GM18508 (cell line): ENCODE measurements at regions not wholly inside any gene's neighbourhood (a gene's known extent, or its start where the extent isn't known, plus 50 kb on each side); places are given as distances from the start of the nearest gene placed in this dataset.
"Not testable (repeated sequence)": the region's sequence is repeated elsewhere in the genome, so short reads cannot be mapped to it uniquely, and the experiment has no call there.

ENCODE experiments used
- ATAC-seq: cut with Tn5 transposase; IDR thresholded peaks from one replicate; pipeline ENCODE4 v1.9.1; 2021; ENCODE audit warnings: moderate number of reproducible peaks; ENCODE audit not compliant: insufficient read depth, unreplicated experiment

DNA sequence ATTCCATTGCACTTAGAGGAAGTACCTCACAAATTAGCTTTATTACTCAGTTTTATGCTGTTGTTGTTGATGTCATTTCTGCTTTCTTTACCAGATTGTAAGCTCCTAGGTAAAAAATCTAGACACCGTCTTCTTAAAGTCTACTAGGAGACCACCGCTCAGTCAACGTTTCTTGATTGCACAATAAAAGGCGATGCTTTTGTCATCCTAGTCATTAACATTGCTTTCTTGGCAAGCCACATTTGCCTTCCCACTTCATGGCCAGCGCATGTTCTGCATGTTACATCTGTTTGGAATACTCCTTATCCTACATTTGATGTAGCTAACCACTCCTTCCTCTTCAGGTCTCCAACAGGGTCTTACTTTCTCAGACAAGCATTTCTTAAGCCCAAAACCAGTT is 464.0 kb upstream of the TUSC1 start:
- ATAC-seq: no peak

DNA sequence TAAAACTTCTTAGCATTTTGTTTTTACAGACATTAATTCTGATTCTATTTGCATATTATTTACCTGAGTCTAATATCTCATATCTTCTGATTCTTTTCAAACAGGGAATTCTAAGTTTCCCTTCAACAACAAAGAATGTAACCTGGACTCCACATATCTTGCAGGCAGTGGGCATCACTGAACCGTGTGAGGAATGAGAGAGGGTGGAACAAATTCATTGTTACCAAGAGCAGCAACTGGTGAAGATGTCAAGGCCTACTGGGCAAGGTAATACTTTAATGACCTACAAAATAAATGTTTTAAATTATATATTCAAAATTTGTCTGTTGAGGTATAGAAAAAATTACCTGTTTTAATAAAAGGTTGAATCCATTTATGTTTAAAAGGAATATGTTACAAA is 455.3 kb upstream of the TUSC1 start:
- no peak for ATAC-seq

DNA sequence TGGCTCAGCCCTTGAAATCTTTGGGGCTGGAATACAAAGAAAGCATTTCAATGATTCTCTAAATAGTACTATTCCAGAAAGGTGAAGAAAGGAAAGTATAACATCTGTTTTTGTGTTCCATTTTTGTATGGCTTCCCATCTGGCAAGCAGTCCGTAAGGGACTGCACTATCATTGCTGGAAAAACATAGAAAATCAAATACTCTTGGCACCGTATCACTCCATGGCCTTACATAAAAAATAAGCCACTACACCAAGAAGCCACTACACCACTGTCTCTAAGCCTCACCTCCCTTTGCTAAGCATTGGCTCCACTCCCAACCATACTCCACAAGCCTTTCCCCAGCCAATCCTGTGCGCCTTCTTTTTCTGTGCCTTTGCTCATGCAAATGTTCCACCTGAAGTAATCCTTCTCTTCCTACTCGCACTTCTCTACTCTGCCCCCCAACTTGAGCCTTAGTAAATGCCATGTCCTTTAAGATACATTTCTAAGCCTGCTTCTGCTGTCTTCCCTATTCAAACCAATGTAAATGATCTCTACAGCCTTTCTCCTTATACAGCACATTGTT is 454.6 kb upstream of the TUSC1 start:
- no peak for ATAC-seq

GRCh38 chr9:26131886-26132285 is 453.6 kb upstream of the TUSC1 start:
- ATAC-seq: no peak

GRCh38 chr9:26129217-26129616 is 451.0 kb upstream of the TUSC1 start:
- ATAC-seq: no peak

DNA sequence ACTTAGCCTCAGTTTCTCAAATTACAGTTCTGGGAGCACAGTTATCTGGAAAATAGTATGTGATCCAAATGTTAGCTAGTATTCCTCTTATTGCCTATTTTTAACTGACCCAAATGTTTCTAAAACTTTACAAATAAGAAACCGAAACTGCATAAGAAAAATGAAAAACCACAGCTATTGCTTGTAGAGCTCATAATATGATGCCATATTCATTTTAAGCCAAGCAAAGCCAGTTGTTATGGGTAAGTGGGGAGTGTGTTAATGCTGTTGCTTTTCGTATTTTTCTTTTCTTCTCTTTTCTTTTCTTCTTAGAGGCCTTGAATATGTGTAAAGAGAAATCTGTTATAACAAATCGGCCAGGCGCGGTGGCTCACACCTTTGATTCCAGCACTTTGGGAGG is 447.4 kb upstream of the TUSC1 start:
- ATAC-seq: no peak

DNA sequence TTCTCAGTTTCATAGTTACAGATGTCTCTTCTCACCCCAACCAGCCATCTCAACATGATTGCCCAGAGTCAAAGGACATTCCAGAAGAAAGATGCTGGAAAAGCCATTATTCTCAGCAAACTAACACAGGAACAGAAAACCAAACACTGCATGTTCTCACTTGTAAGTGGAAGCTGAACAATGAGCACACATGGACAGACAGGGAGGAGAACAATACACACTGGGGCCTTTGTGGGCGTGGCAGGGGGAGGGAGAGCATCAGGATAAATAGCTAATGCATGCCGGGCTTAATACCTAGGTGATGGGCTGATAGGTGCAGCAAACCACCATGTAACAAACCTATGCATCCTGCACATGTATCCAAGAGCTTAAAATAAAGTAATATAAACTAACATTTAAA is 437.8 kb upstream of the TUSC1 start:
- not testable (repeated sequence) for ATAC-seq

DNA sequence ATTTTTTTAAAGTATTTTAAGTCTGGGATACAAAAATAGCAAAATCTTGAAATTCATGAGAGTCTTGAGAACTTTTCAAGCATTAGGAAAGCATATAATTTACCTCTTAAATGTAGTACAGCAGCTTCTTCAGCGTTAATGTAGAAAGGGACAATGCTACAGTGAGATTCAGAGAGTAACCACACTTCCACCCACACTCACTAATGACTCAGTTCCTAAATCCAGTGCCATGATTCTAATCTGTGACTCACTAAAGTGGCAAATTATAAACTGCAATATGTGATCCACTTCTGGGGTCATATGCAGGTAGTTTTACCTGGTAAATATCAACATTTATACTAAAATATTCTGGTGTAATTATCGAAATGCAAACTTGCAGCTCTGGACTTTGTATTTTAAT is 434.5 kb upstream of the TUSC1 start:
- ATAC-seq: no peak

DNA sequence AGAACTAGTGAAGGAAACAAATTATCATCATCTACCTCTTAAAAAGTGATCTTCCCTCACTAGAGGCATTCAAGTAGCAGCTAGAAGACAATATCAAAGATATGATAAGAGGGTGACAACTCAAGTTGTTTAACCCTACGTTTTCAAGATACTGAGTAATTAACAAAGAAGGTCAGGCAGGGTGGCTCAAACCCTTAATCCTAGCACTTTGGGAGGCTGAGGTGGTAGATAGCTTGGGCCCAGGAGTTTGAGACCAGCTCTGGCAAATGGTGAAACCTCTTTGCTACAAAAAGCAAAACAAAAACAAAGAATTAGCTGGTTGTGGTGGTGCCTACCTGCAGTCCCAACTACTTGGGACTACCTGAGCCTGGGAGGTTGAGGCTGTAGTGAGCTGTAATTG is 408.2 kb upstream of the TUSC1 start:
- ATAC-seq: no peak

- ATAC-seq: no peak
These were observed 403.6 kb upstream of the TUSC1 start for GRCh38 chr9:26081847-26082246.

GRCh38 chr9:26078706-26079105 is 400.5 kb upstream of the TUSC1 start:
- ATAC-seq: no peak

DNA sequence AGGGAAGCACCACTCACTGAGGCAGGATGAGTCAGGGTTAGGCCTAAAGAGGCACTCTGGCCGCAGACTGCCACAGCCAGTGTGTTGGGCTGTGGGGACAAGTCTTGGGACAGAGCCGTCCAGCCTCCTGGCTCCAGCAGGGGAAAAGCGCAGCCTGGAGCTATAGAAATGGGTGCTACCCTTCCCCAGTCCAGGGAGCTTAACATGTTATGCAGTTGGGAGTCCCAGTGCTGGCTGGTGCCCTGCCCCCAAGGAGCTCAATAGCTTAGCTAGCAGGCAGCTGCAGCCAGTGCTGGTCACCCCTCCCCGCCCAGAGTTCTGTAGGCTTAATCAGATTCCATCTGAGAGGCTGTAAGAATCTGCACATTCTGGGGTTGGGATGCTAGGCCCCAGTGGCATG is 399.6 kb upstream of the TUSC1 start:
- ATAC-seq: no peak

GRCh38 chr9:26067608-26068007 is 389.4 kb upstream of the TUSC1 start:
- no peak for ATAC-seq

DNA sequence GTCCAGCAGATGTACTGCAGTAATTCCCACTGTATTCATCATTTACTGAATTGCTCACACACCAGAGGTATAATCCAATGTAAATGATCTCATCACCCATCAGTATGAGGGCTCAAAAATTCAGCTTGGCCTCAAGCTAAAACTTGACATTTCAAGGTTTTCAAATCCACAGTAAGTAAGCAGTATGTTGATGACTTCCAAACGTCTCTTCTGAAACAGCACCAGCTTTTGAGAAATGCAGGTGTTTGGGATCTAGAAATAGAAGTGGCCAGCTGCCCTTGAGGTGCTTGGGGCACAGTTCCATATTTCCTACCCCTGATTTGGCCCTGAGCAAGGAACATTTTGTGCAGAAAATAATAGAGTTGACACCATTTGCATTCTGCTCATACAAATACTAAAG is 388.0 kb upstream of the TUSC1 start:
- no peak for ATAC-seq

DNA sequence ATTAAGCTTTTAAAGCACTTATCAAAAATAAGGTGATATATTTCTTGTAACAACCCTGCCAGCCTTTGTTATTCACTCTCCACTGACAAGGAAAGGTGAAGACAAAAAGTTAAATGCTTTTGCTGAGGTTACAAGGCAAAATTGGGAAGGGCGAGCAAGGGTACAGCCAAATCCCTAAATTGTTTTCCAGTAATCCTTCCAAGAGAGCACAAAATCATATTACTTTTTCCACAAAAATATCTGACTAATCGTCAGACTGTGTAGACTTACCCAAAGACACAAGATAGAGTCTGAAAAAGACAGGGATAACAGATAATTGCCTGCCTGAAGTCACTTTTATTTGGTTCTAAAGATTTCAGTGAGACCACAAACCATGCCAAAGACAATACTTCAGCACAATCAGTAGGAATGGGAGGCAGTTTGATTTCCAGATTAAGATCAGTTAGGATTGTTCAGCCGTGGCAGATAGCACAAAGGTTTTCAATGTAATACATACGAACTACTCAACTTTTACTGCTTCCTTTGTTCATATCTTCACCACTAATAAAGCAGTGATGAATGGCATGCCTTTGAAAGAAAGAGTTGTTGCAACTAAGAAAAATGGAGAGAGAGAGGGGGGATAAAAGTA is 383.8 kb upstream of the TUSC1 start:
- no peak for ATAC-seq

DNA sequence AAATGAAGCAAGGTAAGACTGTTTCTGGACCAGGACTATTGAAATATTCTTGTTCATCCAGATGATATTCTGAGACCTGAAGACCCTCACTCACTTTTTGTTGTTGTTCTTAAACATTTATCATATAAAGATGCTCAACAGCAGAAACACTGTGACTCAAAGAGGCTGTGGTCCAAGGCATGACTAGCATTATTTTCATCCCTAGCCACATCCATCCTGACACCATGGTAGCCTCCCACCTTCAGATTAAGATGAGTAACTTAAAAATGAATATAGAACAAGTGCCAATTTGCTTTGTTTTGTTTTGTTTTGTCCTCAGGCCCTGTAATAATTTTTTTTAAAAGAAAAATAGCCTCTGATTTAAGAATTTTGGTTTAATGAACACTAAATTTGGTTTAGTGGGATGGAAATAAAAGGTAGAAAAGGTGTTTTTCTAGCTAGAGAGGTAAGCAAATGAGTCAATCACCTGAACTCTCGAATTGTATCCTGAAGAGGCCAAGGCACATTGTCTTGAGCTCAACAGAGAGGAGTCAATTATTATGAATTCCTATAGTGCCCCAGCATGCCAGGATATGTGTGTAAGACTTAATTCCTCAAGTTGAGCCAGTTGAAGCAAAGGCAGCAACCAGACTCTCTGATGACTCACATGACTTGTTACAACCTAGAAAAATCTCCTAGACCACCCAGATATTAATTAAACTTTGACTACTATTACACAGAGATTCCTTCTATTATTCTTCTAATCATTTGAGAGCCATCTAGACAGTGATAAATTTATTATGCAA is 380.1 kb upstream of the TUSC1 start:
- ATAC-seq: no peak

- ATAC-seq: no peak
These were observed 378.8 kb upstream of the TUSC1 start for GRCh38 chr9:26057050-26057449.

- ATAC-seq: no peak
These were observed 376.6 kb upstream of the TUSC1 start for GRCh38 chr9:26054600-26055520.

- no peak for ATAC-seq
These were observed 375.7 kb upstream of the TUSC1 start for GRCh38 chr9:26053954-26054353.

DNA sequence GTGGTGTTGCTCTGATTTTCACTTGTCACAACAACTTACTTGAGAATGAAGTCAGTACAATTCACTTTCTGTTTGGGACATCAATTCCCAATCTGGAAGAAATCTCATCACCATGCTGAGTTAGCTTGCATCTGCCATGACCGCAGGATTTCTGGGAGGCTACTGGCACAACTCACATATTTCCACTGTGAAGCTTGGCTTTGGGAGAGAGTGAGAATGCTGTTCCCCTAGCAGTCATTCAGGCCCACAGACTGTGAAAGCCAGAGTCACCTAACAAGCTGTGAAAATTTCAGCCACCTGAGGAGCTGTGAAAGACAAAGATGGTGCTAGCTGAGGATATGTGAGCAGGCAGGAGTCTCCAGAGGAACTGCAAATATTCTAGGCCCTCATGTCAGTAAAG is 365.2 kb upstream of the TUSC1 start:
- ATAC-seq: no peak

DNA sequence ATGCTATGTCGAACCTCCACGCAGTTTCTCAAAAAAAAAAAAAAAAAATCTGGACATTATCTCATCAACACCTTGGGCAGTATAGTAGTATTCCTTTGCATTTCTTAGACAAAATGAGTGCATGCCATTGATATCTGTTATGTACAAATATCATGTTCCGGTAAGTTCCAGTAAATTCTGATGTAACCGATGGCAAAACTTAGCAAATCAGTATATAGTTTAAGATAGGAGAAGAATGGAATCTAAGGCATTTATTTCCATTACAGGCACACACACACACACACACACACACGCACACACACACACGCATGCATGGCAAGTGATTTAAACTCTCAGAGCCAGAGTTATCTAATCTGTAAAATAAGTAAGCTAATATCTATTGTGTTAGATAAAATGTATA is 356.5 kb upstream of the TUSC1 start:
- ATAC-seq: no peak
